ENCODE measurements at regions not wholly inside any gene's neighbourhood (a gene's known extent, or its start where the extent isn't known, plus 50 kb on each side); places are given as distances from the start of the nearest gene placed in this dataset.

DNA sequence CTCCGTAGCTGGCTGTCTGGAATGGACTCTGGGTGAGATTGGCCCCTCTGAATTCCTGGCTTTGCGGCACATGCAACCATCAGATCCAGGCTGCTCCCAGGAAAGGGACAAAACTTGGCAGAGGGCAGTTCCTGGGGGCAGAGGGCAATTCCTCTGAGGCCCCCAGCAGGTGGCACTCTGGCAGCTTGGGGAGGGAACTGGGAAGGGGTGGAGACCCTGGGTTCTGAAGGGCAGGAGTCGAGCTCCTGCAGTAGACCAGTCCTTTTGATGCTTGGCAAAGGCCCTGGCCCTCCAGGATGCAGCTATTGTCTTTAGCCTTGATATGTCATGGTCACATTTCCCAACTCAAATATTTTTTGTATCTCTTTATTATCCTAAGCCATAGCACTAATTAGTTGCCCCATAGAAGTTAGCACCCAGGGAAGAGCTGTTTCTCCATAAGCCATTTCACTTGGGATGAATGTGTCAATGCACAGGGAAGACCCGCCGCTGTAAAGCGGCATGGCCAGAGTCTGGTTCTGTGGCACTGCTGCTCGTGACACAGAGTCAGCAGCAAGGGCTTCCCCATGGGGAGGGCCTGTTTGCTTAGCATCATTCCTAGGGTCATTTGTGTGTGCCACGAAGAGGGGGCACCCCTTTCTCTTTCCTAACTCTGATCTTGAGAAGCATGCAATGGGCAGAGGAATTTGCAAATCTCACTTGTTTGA, 51.2 kb upstream of the CDK20 start:
- Histone ChIP-seq H3K4me1 (ENCODE audit: control insufficient read depth in 1 of 2, insufficient read depth in 2 of 2, low read depth in 1 of 2, low read length in 1 of 2) (no peaks in the 10 kb centered on the region), H3K27ac (ENCODE audit: low read depth in 2 of 2, low read length in 1 of 2) (no peak overlapping the region), H4K20me1 (ENCODE audit: insufficient read depth) (no peaks in the 10 kb centered on the region), H3F3A (replicated peaks; ENCODE audit: insufficient read depth) (no peaks in the 10 kb centered on the region), H2AFZ (ENCODE audit: low read depth) (no peak overlapping the region), H3K4me2 (no peak overlapping the region), H3K9me3 (no peaks in the 10 kb centered on the region), H3K27me3 (ENCODE audit: insufficient read depth) (no peaks in the 10 kb centered on the region), H3K9ac (no peak overlapping the region), H3K79me2 (ENCODE audit: insufficient read depth) (no peaks in the 10 kb centered on the region), H3K4me3 (ENCODE audit: low read depth in 2 of 2, low read length in 1 of 2) (no peak overlapping the region), H3K9me2 (no peaks in the 10 kb centered on the region), H3K36me3 (replicated peaks in 1 of 2; ENCODE audit: control insufficient read depth in 1 of 2, insufficient read depth in 2 of 2, low read length in 1 of 2) (no peaks in the 10 kb centered on the region)
- no peak for DNase-seq
- POLR2A ChIA-PET = no interaction called here
- 48% methylated on average over 8 of the region's 8 CpGs for WGBS (ENCODE audit: low lambda C conversion rate)
- CTCF ChIA-PET = interaction anchor here (0.8 kb wide), 1 partner anchor 341 kb away, joined by 3 read pairs; no protein-coding TSS in a partner anchor
- TF ChIP-seq RCOR1 (IDR thresholded peaks at IDR 0.05; ENCODE audit: low read length) = no peak
- TF ChIP-seq NFIC (IDR thresholded peaks at IDR 0.05; ENCODE audit: borderline replicate concordance) = no peak
- TF ChIP-seq YY1 (IDR thresholded peaks at IDR 0.05; ENCODE audit: low read depth) = no peak
- TF ChIP-seq ZBTB33 (IDR thresholded peaks at IDR 0.05; ENCODE audit: borderline replicate concordance, low read depth) = no peak
- no peak for TF ChIP-seq TCF12 (IDR thresholded peaks at IDR 0.05)
- no peak for TF ChIP-seq ELF1 (IDR thresholded peaks at IDR 0.05)
- TF ChIP-seq GATA2 (CRISPR knock-in tag; IDR thresholded peaks at IDR 0.05) = no peak
- no peak for TF ChIP-seq RAD21 (IDR thresholded peaks at IDR 0.05; ENCODE audit: low read length)
- no peak for TF ChIP-seq RFX5 (IDR thresholded peaks at IDR 0.05; ENCODE audit: low read length)
- TF ChIP-seq RXRA (IDR thresholded peaks at IDR 0.05; ENCODE audit: borderline replicate concordance, low read depth) = no peak

- DNase-seq = no peak
- Histone ChIP-seq H3K9me3 (no peaks in the 10 kb centered on the region), H3K9ac (no peak overlapping the region), H3K4me3 (ENCODE audit: low read depth in 2 of 2, low read length in 1 of 2) (no peak overlapping the region), H2AFZ (ENCODE audit: low read depth) (no peak overlapping the region), H3K4me1 (ENCODE audit: control insufficient read depth in 1 of 2, insufficient read depth in 2 of 2, low read depth in 1 of 2, low read length in 1 of 2) (no peaks in the 10 kb centered on the region), H3K9me2 (no peaks in the 10 kb centered on the region), H3K27me3 (ENCODE audit: insufficient read depth) (no peaks in the 10 kb centered on the region), H3K36me3 (replicated peaks in 1 of 2; ENCODE audit: control insufficient read depth in 1 of 2, insufficient read depth in 2 of 2, low read length in 1 of 2) (no peaks in the 10 kb centered on the region), H3K27ac (ENCODE audit: low read depth in 2 of 2, low read length in 1 of 2) (no peak overlapping the region), H3K79me2 (ENCODE audit: insufficient read depth) (no peaks in the 10 kb centered on the region), H3F3A (replicated peaks; ENCODE audit: insufficient read depth) (no peaks in the 10 kb centered on the region), H4K20me1 (ENCODE audit: insufficient read depth) (no peaks in the 10 kb centered on the region), H3K4me2 (no peak overlapping the region)
- WGBS (ENCODE audit: low lambda C conversion rate) = 59% methylated on average over 4 of the region's 4 CpGs
- TF ChIP-seq RAD21 (IDR thresholded peaks at IDR 0.05; ENCODE audit: low read length) (no peak), EP300 (IDR thresholded peaks at IDR 0.05; ENCODE audit: borderline replicate concordance in 1 of 2, low read depth in 1 of 2, low read length in 1 of 2) (no peak), YY1 (IDR thresholded peaks at IDR 0.05; ENCODE audit: low read depth) (no peak), IRF3 (IDR thresholded peaks at IDR 0.05; ENCODE audit: low read depth, low read length) (no peak), GATA2 (CRISPR knock-in tag; IDR thresholded peaks at IDR 0.05) (no peak), RFX5 (IDR thresholded peaks at IDR 0.05; ENCODE audit: low read length) (no peak), CHD2 (IDR thresholded peaks at IDR 0.05; ENCODE audit: low read length, partially characterized antibody) (no peak), TCF12 (IDR thresholded peaks at IDR 0.05) (no peak), JUND (IDR thresholded peaks at IDR 0.05) (no peak), CTCF (IDR thresholded peaks at IDR 0.05) (no peak), TEAD4 (IDR thresholded peaks at IDR 0.05; ENCODE audit: borderline replicate concordance, insufficient read depth) (no peak), ELF1 (IDR thresholded peaks at IDR 0.05) (no peak), SIN3A (IDR thresholded peaks at IDR 0.05; ENCODE audit: borderline replicate concordance, low read depth, low read length) (no peak), SMC3 (IDR thresholded peaks at IDR 0.05; ENCODE audit: low read depth, low read length) (no peak)
- TF ChIP-seq, protein P1, sequence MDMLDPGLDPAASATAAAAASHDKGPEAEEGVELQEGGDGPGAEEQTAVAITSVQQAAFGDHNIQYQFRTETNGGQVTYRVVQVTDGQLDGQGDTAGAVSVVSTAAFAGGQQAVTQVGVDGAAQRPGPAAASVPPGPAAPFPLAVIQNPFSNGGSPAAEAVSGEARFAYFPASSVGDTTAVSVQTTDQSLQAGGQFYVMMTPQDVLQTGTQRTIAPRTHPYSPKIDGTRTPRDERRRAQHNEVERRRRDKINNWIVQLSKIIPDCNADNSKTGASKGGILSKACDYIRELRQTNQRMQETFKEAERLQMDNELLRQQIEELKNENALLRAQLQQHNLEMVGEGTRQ (IDR thresholded peaks at IDR 0.05; ENCODE audit: borderline replicate concordance, low read depth, low read length) = no peak
- TF ChIP-seq, protein P2, sequence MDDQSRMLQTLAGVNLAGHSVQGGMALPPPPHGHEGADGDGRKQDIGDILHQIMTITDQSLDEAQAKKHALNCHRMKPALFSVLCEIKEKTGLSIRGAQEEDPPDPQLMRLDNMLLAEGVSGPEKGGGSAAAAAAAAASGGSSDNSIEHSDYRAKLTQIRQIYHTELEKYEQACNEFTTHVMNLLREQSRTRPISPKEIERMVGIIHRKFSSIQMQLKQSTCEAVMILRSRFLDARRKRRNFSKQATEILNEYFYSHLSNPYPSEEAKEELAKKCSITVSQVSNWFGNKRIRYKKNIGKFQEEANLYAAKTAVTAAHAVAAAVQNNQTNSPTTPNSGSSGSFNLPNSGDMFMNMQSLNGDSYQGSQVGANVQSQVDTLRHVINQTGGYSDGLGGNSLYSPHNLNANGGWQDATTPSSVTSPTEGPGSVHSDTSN (IDR thresholded peaks at IDR 0.05) = no peak
- TF ChIP-seq, protein P3, sequence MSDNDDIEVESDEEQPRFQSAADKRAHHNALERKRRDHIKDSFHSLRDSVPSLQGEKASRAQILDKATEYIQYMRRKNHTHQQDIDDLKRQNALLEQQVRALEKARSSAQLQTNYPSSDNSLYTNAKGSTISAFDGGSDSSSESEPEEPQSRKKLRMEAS (IDR thresholded peaks at IDR 0.05; ENCODE audit: low read depth) = no peak
- POLR2A ChIA-PET = no interaction called here
- CTCF ChIA-PET = interaction anchor here (0.8 kb wide), 1 partner anchor 340 kb away, joined by 3 read pairs; no protein-coding TSS in a partner anchor
Measured at GRCh38 chr9:88024896-88025295, 50.6 kb upstream of the CDK20 start.

Data from SK-N-SH (cell line).